Astrocyte (in vitro differentiated cells and primary cell): ENCODE measurements at regions not wholly inside any gene's neighbourhood (a gene's known extent, or its start where the extent isn't known, plus 50 kb on each side); places are given as distances from the start of the nearest gene placed in this dataset.

Experiments used
- DNase-seq: peaks from one replicate; pipeline ENCODE4 v3.0.0-alpha.2; 2010; ENCODE audit warnings: low read depth
- FAIRE-seq: peaks from 2 replicates; lab custom pipeline; 2011; peaks lifted over from hg19 to GRCh38; lab: Jason Lieb, UNC
- H2AFZ ChIP-seq: 2 replicates; pipeline ENCODE4 v1.6.0; 2012; ENCODE audit warnings: low read depth, low read length, inconsistent platforms
- H3K27ac ChIP-seq: 2 replicates; pipeline ENCODE4 v1.5.1; 2011; ENCODE audit warnings: low read depth, low read length, inconsistent platforms
- H3K27me3 ChIP-seq: 2 replicates; pipeline ENCODE4 v1.6.0; 2011; ENCODE audit warnings: low read length, inconsistent platforms; ENCODE audit not compliant: insufficient read depth
- H3K36me3 ChIP-seq: 2 replicates; pipeline ENCODE4 v1.5.1; 2011; ENCODE audit warnings: low read length, inconsistent platforms; ENCODE audit not compliant: insufficient read depth
- H3K4me1 ChIP-seq: 2 replicates; pipeline ENCODE4 v1.5.1; 2011; ENCODE audit warnings: low read length, inconsistent platforms; ENCODE audit not compliant: insufficient read depth
- H3K4me2 ChIP-seq: 2 replicates; pipeline ENCODE4 v1.6.0; 2012; ENCODE audit warnings: low read length, inconsistent platforms
- H3K4me3 ChIP-seq: 2 replicates; pipeline ENCODE4 v1.5.1; 2011; ENCODE audit warnings: low read depth, mild to moderate bottlenecking, low read length, inconsistent platforms; ENCODE audit not compliant: insufficient read depth
- H3K79me2 ChIP-seq: 2 replicates; pipeline ENCODE4 v1.6.0; 2012; ENCODE audit warnings: mild to moderate bottlenecking, low read length, inconsistent platforms; ENCODE audit not compliant: insufficient read depth
- H3K9ac ChIP-seq: 2 replicates; pipeline ENCODE4 v1.6.0; 2012; ENCODE audit warnings: mild to moderate bottlenecking, low read length, inconsistent platforms
- H3K9me3 ChIP-seq: 2 replicates; pipeline ENCODE4 v1.5.1; 2012; ENCODE audit warnings: low read depth, mild to moderate bottlenecking, low read length, inconsistent platforms; ENCODE audit not compliant: insufficient read depth
- H4K20me1 ChIP-seq: 2 replicates; pipeline ENCODE4 v1.6.0; 2012; ENCODE audit warnings: low read length, inconsistent platforms; ENCODE audit not compliant: insufficient read depth
- H3K27ac Mint-ChIP-seq: one replicate; pipeline ENCODE4 v1.8.0; 2021; ENCODE audit warnings: mild to moderate bottlenecking, mixed read lengths; ENCODE audit not compliant: unreplicated experiment
- H3K27me3 Mint-ChIP-seq: one replicate; pipeline ENCODE4 v1.8.0; 2021; ENCODE audit warnings: low read depth, mixed read lengths; ENCODE audit not compliant: unreplicated experiment
- H3K36me3 Mint-ChIP-seq: one replicate; pipeline ENCODE4 v1.8.0; 2021; ENCODE audit warnings: low read depth, mixed read lengths; ENCODE audit not compliant: unreplicated experiment
- H3K4me1 Mint-ChIP-seq: one replicate; pipeline ENCODE4 v1.8.0; 2021; ENCODE audit warnings: low read depth, mixed read lengths; ENCODE audit not compliant: unreplicated experiment
- H3K4me3 Mint-ChIP-seq: one replicate; pipeline ENCODE4 v1.8.0; 2021; ENCODE audit warnings: mild to moderate bottlenecking, moderate library complexity, mixed read lengths; ENCODE audit not compliant: unreplicated experiment
- H3K9me3 Mint-ChIP-seq: one replicate; pipeline ENCODE4 v1.8.0; 2021; ENCODE audit warnings: mild to moderate bottlenecking, mixed read lengths; ENCODE audit not compliant: unreplicated experiment
- CTCF ChIP-seq: IDR thresholded peaks from 2 replicates; pipeline ENCODE4 v1.5.1; 2011; ENCODE audit warnings: low read depth, mild to moderate bottlenecking, inconsistent platforms, low read length, moderate library complexity; ENCODE audit not compliant: insufficient read depth
- EZH2 ChIP-seq: IDR thresholded peaks from 2 replicates; pipeline ENCODE4 v1.6.1; 2012; ENCODE audit warnings: mild to moderate bottlenecking, low read length, inconsistent platforms; ENCODE audit not compliant: insufficient read depth

- Mint-ChIP-seq H3K36me3 (peaks cover 5% of the 10 kb centered on the region), H3K4me1 (peaks cover 5% of the 10 kb centered on the region), H3K9me3 (peaks cover 3% of the 10 kb centered on the region), H3K27ac (no peak overlapping the region), H3K4me3 (no peak overlapping the region), H3K27me3 (peaks cover 16% of the 10 kb centered on the region)
- Histone ChIP-seq H3K27ac (no peak overlapping the region), H3K9ac (no peak overlapping the region), H3K4me1 (no peaks in the 10 kb centered on the region), H3K27me3 (peaks cover 10% of the 10 kb centered on the region), H3K36me3 (no peaks in the 10 kb centered on the region), H3K4me3 (no peak overlapping the region), H3K79me2 (no peaks in the 10 kb centered on the region), H3K4me2 (no peak overlapping the region), H3K9me3 (no peaks in the 10 kb centered on the region), H2AFZ (no peak overlapping the region), H4K20me1 (no peaks in the 10 kb centered on the region)
- DNase-seq = no peak
- TF ChIP-seq CTCF (no peak), EZH2 (no peak)
- no peak for FAIRE-seq
These were observed 76.2 kb downstream of the CRYGS start for GRCh38 chr3:186467969-186468368.

GRCh38 chr3:186466391-186466974 is 77.7 kb downstream of the CRYGS start:
- FAIRE-seq (no peak), DNase-seq (peak; percentile 64)
- Histone ChIP-seq H3K9ac (no peak overlapping the region), H4K20me1 (no peaks in the 10 kb centered on the region), H3K36me3 (no peaks in the 10 kb centered on the region), H3K4me3 (no peak overlapping the region), H3K4me2 (no peak overlapping the region), H3K79me2 (no peaks in the 10 kb centered on the region), H3K27ac (no peak overlapping the region), H3K4me1 (no peaks in the 10 kb centered on the region), H2AFZ (no peak overlapping the region), H3K27me3 (peaks cover 10% of the 10 kb centered on the region), H3K9me3 (no peaks in the 10 kb centered on the region)
- H3K27me3 Mint-ChIP-seq = peaks cover 16% of the 10 kb centered on the region
- TF ChIP-seq EZH2 = no peak
- TF ChIP-seq CTCF = no peak
- H3K4me1 Mint-ChIP-seq = peaks cover 5% of the 10 kb centered on the region
- H3K9me3 Mint-ChIP-seq = peaks cover 3% of the 10 kb centered on the region
- peaks cover 5% of the 10 kb centered on the region for H3K36me3 Mint-ChIP-seq
- no peak overlapping the region for H3K27ac Mint-ChIP-seq
- H3K4me3 Mint-ChIP-seq = no peak overlapping the region

- DNase-seq (no peak), FAIRE-seq (no peak)
- Mint-ChIP-seq H3K27me3 (peaks cover 14% of the 10 kb centered on the region), H3K4me1 (peaks cover 14% of the 10 kb centered on the region), H3K9me3 (peaks cover 3% of the 10 kb centered on the region), H3K27ac (no peak overlapping the region), H3K36me3 (peaks cover 3% of the 10 kb centered on the region), H3K4me3 (no peak overlapping the region)
- Histone ChIP-seq H3K4me3 (no peak overlapping the region), H3K4me2 (no peak overlapping the region), H3K27me3 (peaks cover 6% of the 10 kb centered on the region), H4K20me1 (no peaks in the 10 kb centered on the region), H3K36me3 (no peaks in the 10 kb centered on the region), H3K9ac (no peak overlapping the region), H3K79me2 (no peaks in the 10 kb centered on the region), H2AFZ (no peak overlapping the region), H3K4me1 (no peaks in the 10 kb centered on the region), H3K27ac (no peak overlapping the region), H3K9me3 (no peaks in the 10 kb centered on the region)
- TF ChIP-seq CTCF (no peak), EZH2 (no peak)
These were observed 78.7 kb downstream of the CRYGS start for GRCh38 chr3:186465508-186465907.
